ENCODE measurements at regions not wholly inside any gene's neighbourhood (a gene's known extent, or its start where the extent isn't known, plus 50 kb on each side); places are given as distances from the start of the nearest gene placed in this dataset.

GRCh38 chrX:13473442-13474163 is 95.8 kb upstream of the EGFL6 start:
- no peak for TF ChIP-seq POLR2A (IDR thresholded peaks at IDR 0.05)
- no peak for TF ChIP-seq CTCF (IDR thresholded peaks at IDR 0.05)
- TF ChIP-seq POLR2AphosphoS5 (IDR thresholded peaks at IDR 0.05): no peak
